Dendritic cell treated with granulocyte-macrophage colony-stimulating factor and Interleukin-4, amounts not matched to agents 40 ng/mL and 50 ng/mL, for 4 days (primary cell): ENCODE measurements at regions not wholly inside any gene's neighbourhood (a gene's known extent, or its start where the extent isn't known, plus 50 kb on each side); places are given as distances from the start of the nearest gene placed in this dataset.

Experiments
- H3K27ac Mint-ChIP-seq: one replicate; pipeline ENCODE4 v1.8.0; 2022; ENCODE audit warnings: mild to moderate bottlenecking, mixed read lengths
- H3K27me3 Mint-ChIP-seq: one replicate; pipeline ENCODE4 v1.8.0; 2022; ENCODE audit warnings: mild to moderate bottlenecking, mixed read lengths
- H3K36me3 Mint-ChIP-seq: one replicate; pipeline ENCODE4 v1.8.0; 2022; ENCODE audit warnings: low read depth, mixed read lengths
- H3K4me1 Mint-ChIP-seq: one replicate; pipeline ENCODE4 v1.8.0; 2022; ENCODE audit warnings: low read depth, mixed read lengths
- H3K4me3 Mint-ChIP-seq: one replicate; pipeline ENCODE4 v1.8.0; 2022; ENCODE audit warnings: mild to moderate bottlenecking, moderate library complexity, mixed read lengths
- H3K9me3 Mint-ChIP-seq: one replicate; pipeline ENCODE4 v1.8.0; 2022; ENCODE audit warnings: mixed read lengths
- intact Hi-C: fragments of 100-400 bp; cut with micrococcal nuclease; formaldehyde crosslinking; loops from one replicate; pipeline ENCODE4 v1.15.0; 2022

DNA sequence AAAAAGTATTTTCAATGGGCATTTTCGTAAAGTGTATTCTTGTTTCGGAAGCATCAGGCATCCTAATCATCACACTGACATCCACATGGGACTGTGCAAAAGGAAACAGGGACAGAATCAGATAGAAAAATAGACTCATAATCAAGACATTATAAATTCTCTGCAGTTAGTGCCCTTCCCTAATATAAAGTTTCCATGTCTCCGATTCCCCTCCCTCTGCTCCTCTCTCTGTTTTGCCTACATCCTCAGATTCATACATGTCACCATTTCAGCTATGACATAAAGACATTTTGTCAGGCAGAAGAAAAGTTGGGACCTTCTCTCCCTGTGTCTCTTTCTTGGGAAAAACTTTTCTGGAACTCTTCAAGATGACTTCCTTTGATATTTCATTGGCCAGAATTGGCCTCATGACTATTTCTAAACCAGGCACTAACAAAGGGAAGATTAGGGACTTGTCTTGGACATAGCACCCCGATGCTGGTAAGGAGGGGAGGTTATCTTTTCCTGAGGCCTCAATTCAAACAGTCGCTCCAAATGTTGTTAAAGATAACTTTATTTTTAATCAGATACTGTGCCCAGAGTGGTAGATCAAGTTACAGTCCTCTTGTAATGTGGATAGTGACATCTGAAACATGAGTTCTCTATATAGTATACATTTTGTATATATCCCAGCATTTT, 212.1 kb upstream of the BTG1 start:
- Mint-ChIP-seq H3K4me3 (no peak overlapping the region), H3K9me3 (no peaks in the 10 kb centered on the region), H3K27ac (no peak overlapping the region), H3K4me1 (peaks cover 16% of the 10 kb centered on the region), H3K27me3 (no peaks in the 10 kb centered on the region), H3K36me3 (no peaks in the 10 kb centered on the region)
- intact Hi-C loops = no loop called here

GRCh38 chr12:92356425-92356824, 210.8 kb upstream of the BTG1 start:
- intact Hi-C loops = no loop called here
- Mint-ChIP-seq H3K9me3 (no peaks in the 10 kb centered on the region), H3K36me3 (no peaks in the 10 kb centered on the region), H3K4me1 (peaks cover 6% of the 10 kb centered on the region), H3K27me3 (no peaks in the 10 kb centered on the region), H3K4me3 (no peak overlapping the region), H3K27ac (no peak overlapping the region)

DNA sequence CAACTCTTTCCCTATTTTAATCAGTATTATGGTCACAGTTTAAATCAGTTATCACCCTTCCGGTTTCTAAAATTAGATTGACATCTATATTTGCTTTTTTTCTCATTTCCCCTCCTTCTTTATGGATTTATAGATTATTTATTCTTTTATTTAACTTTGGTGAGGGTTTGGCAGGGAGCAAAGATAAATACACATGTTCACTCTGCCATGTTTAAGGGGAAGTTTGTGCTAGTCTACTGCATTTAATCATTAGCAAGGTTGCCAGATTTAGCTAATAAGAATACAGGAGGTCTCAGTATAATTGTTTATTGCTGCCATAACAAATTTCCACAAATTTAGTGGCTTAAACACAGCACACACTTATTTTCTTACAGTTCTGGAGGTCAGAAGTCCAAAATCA, 204.0 kb upstream of the BTG1 start:
- no peak overlapping the region for H3K27ac Mint-ChIP-seq
- H3K4me1 Mint-ChIP-seq = no peaks in the 10 kb centered on the region
- no peaks in the 10 kb centered on the region for H3K36me3 Mint-ChIP-seq
- peaks cover 13% of the 10 kb centered on the region for H3K9me3 Mint-ChIP-seq
- no peak overlapping the region for H3K4me3 Mint-ChIP-seq
- H3K27me3 Mint-ChIP-seq = no peaks in the 10 kb centered on the region
- intact Hi-C loops = no loop called here

GRCh38 chr12:92342574-92342973, 196.9 kb upstream of the BTG1 start:
- intact Hi-C loops = no loop called here
- Mint-ChIP-seq H3K4me1 (peaks cover 17% of the 10 kb centered on the region), H3K27me3 (no peaks in the 10 kb centered on the region), H3K4me3 (no peak overlapping the region), H3K27ac (no peak overlapping the region), H3K36me3 (no peaks in the 10 kb centered on the region), H3K9me3 (peaks cover 13% of the 10 kb centered on the region)

GRCh38 chr12:92341065-92341668, 195.5 kb upstream of the BTG1 start:
- no peak overlapping the region for H3K4me3 Mint-ChIP-seq

GRCh38 chr12:92340441-92341064, 194.9 kb upstream of the BTG1 start:
- H3K27ac Mint-ChIP-seq = no peak overlapping the region
- no peaks in the 10 kb centered on the region for H3K27me3 Mint-ChIP-seq
- no peak overlapping the region for H3K4me3 Mint-ChIP-seq
- H3K4me1 Mint-ChIP-seq = peaks cover 17% of the 10 kb centered on the region
- intact Hi-C loops = no loop called here
- H3K9me3 Mint-ChIP-seq = peaks cover 5% of the 10 kb centered on the region
- no peaks in the 10 kb centered on the region for H3K36me3 Mint-ChIP-seq

More at GRCh38 chr12:92341065-92341668, 195.5 kb upstream of the BTG1 start:
- H3K27ac Mint-ChIP-seq = peak overlapping the region; percentile 63
- H3K4me1 Mint-ChIP-seq = peaks cover 17% of the 10 kb centered on the region
- no peaks in the 10 kb centered on the region for H3K27me3 Mint-ChIP-seq
- no peaks in the 10 kb centered on the region for H3K36me3 Mint-ChIP-seq
- intact Hi-C loops = no loop called here
- H3K9me3 Mint-ChIP-seq = peaks cover 11% of the 10 kb centered on the region

DNA sequence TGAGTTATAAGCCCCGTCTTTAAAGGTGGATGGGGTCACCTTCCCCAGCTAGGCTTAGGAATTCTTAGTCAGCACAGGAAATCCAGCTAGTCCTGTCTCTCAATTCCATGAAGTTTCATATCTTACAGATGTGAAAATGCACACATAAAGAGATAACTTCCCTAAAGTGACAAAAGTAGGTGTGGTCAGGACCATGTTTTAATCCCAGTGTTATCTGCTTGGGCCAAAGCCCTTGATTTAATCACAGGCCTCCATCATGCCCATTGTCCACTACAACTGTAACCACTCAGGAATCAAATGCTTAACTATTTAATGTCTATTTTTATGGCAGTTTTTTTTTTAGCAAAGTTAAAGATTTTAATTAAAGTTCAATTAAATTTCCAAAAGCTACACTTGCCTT, 194.4 kb upstream of the BTG1 start:
- Mint-ChIP-seq H3K4me1 (peaks cover 17% of the 10 kb centered on the region), H3K27ac (no peak overlapping the region), H3K27me3 (no peaks in the 10 kb centered on the region), H3K36me3 (no peaks in the 10 kb centered on the region), H3K9me3 (no peaks in the 10 kb centered on the region), H3K4me3 (no peak overlapping the region)
- intact Hi-C loops = no loop called here

GRCh38 chr12:92339198-92339821, 193.7 kb upstream of the BTG1 start:
- peaks cover 17% of the 10 kb centered on the region for H3K4me1 Mint-ChIP-seq
- no peak overlapping the region for H3K4me3 Mint-ChIP-seq
- no peaks in the 10 kb centered on the region for H3K36me3 Mint-ChIP-seq

GRCh38 chr12:92338671-92339070, 193.0 kb upstream of the BTG1 start:
- H3K27me3 Mint-ChIP-seq = no peaks in the 10 kb centered on the region
- H3K9me3 Mint-ChIP-seq = no peaks in the 10 kb centered on the region
- no peak overlapping the region for H3K4me3 Mint-ChIP-seq
- intact Hi-C loops = no loop called here
- H3K27ac Mint-ChIP-seq = no peak overlapping the region
- H3K4me1 Mint-ChIP-seq = peaks cover 17% of the 10 kb centered on the region
- no peaks in the 10 kb centered on the region for H3K36me3 Mint-ChIP-seq

More at GRCh38 chr12:92339198-92339821, 193.7 kb upstream of the BTG1 start:
- Mint-ChIP-seq H3K27ac (no peak overlapping the region), H3K27me3 (no peaks in the 10 kb centered on the region), H3K9me3 (no peaks in the 10 kb centered on the region)
- intact Hi-C loops = no loop called here

DNA sequence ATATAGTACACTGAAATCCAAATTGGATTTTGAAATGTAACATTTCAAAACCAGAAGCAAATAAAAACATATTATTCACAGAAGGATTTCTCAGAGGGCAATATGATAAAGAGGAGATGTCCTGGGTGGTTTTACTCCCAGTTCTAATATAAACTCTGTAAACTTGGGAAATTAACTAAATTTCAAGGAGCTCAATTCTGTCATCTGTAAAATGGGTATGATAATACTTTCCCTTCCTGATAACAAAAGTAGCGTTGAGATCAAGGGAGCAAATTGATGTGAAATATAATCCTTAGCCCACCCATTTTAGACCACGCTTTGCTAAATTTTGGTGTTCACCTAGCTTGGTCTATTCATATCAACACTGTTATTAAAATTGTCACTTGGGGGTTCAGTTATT, 192.5 kb upstream of the BTG1 start:
- H3K27me3 Mint-ChIP-seq = no peaks in the 10 kb centered on the region
- peaks cover 17% of the 10 kb centered on the region for H3K4me1 Mint-ChIP-seq
- intact Hi-C loops = no loop called here
- no peaks in the 10 kb centered on the region for H3K9me3 Mint-ChIP-seq
- H3K4me3 Mint-ChIP-seq = no peak overlapping the region
- no peaks in the 10 kb centered on the region for H3K36me3 Mint-ChIP-seq
- H3K27ac Mint-ChIP-seq = no peak overlapping the region

DNA sequence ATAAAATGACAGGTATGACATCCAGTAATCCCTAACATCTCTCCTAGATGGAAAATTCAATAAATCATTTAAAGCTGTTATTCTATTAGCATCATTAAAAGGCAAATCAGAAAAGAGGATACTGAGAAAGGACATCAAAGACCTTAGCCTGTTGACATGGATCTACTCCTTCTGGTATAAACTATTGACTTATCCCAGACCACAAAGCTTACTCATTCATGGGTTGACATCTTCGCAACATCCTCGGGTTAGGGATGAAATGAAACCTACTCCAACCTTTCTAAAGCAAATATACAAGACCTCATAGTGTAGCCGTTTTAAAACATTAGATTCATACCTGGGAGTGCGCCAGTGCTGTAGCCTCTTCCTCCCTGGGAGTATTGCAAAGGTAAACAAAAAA, 191.5 kb upstream of the BTG1 start:
- Mint-ChIP-seq H3K27me3 (no peaks in the 10 kb centered on the region), H3K36me3 (no peaks in the 10 kb centered on the region), H3K4me3 (no peak overlapping the region), H3K4me1 (peaks cover 17% of the 10 kb centered on the region), H3K27ac (no peak overlapping the region), H3K9me3 (no peaks in the 10 kb centered on the region)
- intact Hi-C loops = no loop called here

- H3K27me3 Mint-ChIP-seq = no peaks in the 10 kb centered on the region
- H3K27ac Mint-ChIP-seq = no peak overlapping the region
- peaks cover 16% of the 10 kb centered on the region for H3K4me1 Mint-ChIP-seq
- no peaks in the 10 kb centered on the region for H3K36me3 Mint-ChIP-seq
- no peak overlapping the region for H3K4me3 Mint-ChIP-seq
- H3K9me3 Mint-ChIP-seq = no peaks in the 10 kb centered on the region
- intact Hi-C loops = no loop called here
Measured at GRCh38 chr12:92336641-92337040, 191.0 kb upstream of the BTG1 start.

- Mint-ChIP-seq H3K27me3 (no peaks in the 10 kb centered on the region), H3K27ac (no peak overlapping the region), H3K4me1 (peaks cover 9% of the 10 kb centered on the region), H3K9me3 (no peaks in the 10 kb centered on the region), H3K36me3 (no peaks in the 10 kb centered on the region), H3K4me3 (no peak overlapping the region)
- intact Hi-C loops = no loop called here
Measured at GRCh38 chr12:92335831-92336230, 190.2 kb upstream of the BTG1 start.

DNA sequence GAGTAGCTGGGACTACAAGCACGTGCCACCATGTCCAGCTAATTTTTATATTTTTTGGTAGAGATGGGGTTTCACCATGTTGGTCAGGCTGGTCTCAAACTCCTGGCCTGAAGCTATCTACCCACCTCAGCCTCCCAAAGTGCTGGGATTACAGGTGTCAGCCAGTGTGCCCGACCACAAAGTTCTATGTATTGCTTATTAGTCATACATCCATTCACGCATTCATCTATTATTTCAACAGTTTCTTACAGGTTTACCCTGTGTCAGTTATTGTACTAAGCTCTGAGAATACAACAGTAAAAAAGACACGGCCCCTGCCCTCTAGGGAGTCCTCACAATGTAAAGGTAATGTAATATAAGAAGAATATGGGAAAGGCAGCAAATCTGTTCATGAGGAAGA, 188.9 kb upstream of the BTG1 start:
- H3K4me1 Mint-ChIP-seq = peaks cover 3% of the 10 kb centered on the region
- no peak overlapping the region for H3K27ac Mint-ChIP-seq
- no peaks in the 10 kb centered on the region for H3K27me3 Mint-ChIP-seq
- H3K9me3 Mint-ChIP-seq = no peaks in the 10 kb centered on the region
- H3K36me3 Mint-ChIP-seq = no peaks in the 10 kb centered on the region
- intact Hi-C loops = no loop called here
- no peak overlapping the region for H3K4me3 Mint-ChIP-seq
